Activated CD4-positive, alpha-beta T cell treated with anti-CD3 and anti-CD28 coated beads, Interleukin-2, amount 10 ng/mL, durations not matched to agents 7 days and 5 days (primary cell): ENCODE measurements at regions not wholly inside any gene's neighbourhood (a gene's known extent, or its start where the extent isn't known, plus 50 kb on each side); places are given as distances from the start of the nearest gene placed in this dataset.

Experiments used
- CTCF ChIA-PET: fragments of 350-600 bp; sonication (Branson Sonifier 250); formaldehyde crosslinking; loops from one replicate; lab custom pipeline; 2021; ENCODE audit warnings: antibody characterized with exemption; lab: Charles Lee
- POLR2A ChIA-PET: fragments of 350-600 bp; sonication (Branson Sonifier 250); formaldehyde crosslinking; loops from one replicate; lab custom pipeline; 2021; ENCODE audit warnings: antibody characterized with exemption; lab: Charles Lee
- DNase-seq: peaks from one replicate; pipeline ENCODE4 v3.0.0-alpha.2; 2020
- H3K27ac Mint-ChIP-seq: one replicate; pipeline ENCODE4 v1.8.0; 2021; ENCODE audit warnings: mild to moderate bottlenecking, moderate library complexity, mixed read lengths
- H3K27me3 Mint-ChIP-seq: one replicate; pipeline ENCODE4 v1.8.0; 2021; ENCODE audit warnings: mixed read lengths
- H3K36me3 Mint-ChIP-seq: one replicate; pipeline ENCODE4 v1.8.0; 2021; ENCODE audit warnings: low read depth, mixed read lengths
- H3K4me1 Mint-ChIP-seq: one replicate; pipeline ENCODE4 v1.8.0; 2021; ENCODE audit warnings: mixed read lengths
- H3K4me3 Mint-ChIP-seq: one replicate; pipeline ENCODE4 v1.8.0; 2021; ENCODE audit warnings: mild to moderate bottlenecking, moderate library complexity, mixed read lengths
- H3K9me3 Mint-ChIP-seq: one replicate; pipeline ENCODE4 v1.8.0; 2021; ENCODE audit warnings: mixed read lengths

- Mint-ChIP-seq H3K27ac (no peak overlapping the region), H3K36me3 (no peaks in the 10 kb centered on the region), H3K9me3 (peaks cover 2% of the 10 kb centered on the region), H3K4me3 (no peak overlapping the region), H3K4me1 (no peaks in the 10 kb centered on the region), H3K27me3 (no peaks in the 10 kb centered on the region)
- no peak for DNase-seq
- CTCF ChIA-PET = no interaction called here
- POLR2A ChIA-PET = no interaction called here
Observed at GRCh38 chr9:11141357-11141756, 528.6 kb upstream of the PTPRD start.

GRCh38 chr9:11142965-11143738, 530.4 kb upstream of the PTPRD start:
- POLR2A ChIA-PET = no interaction called here
- no peak for DNase-seq
- no peak overlapping the region for H3K27ac Mint-ChIP-seq
- no peaks in the 10 kb centered on the region for H3K4me1 Mint-ChIP-seq
- no peaks in the 10 kb centered on the region for H3K27me3 Mint-ChIP-seq
- CTCF ChIA-PET = no interaction called here
- no peaks in the 10 kb centered on the region for H3K36me3 Mint-ChIP-seq
- H3K9me3 Mint-ChIP-seq = peaks cover 2% of the 10 kb centered on the region
- no peak overlapping the region for H3K4me3 Mint-ChIP-seq

DNA sequence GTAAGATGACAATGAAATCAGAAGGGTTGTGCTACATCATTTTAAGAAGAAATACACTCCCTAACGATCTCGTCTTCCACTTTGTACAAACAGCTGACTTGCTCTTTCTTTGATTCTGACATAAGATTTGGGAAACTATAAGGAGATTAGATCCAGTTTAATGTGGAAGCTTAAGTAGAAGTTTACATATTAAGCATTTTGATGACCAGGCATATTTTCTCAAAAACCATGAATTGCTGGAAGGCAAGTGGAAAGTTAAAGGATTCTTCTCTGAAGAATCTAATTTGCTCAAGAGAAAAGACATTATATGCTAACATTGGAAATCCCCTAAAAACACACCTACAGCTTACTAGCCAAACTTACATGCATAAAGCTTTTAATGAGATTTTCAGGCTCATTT, 531.9 kb upstream of the PTPRD start:
- CTCF ChIA-PET = no interaction called here
- DNase-seq = no peak
- Mint-ChIP-seq H3K36me3 (no peaks in the 10 kb centered on the region), H3K27me3 (no peaks in the 10 kb centered on the region), H3K27ac (no peak overlapping the region), H3K9me3 (peaks cover 2% of the 10 kb centered on the region), H3K4me1 (no peaks in the 10 kb centered on the region), H3K4me3 (no peak overlapping the region)
- POLR2A ChIA-PET = interaction anchor here (0.7 kb wide), 1 partner anchor 171 kb away, joined by 3 read pairs; no protein-coding TSS in a partner anchor

- peaks cover 2% of the 10 kb centered on the region for H3K9me3 Mint-ChIP-seq
- no peak overlapping the region for H3K4me3 Mint-ChIP-seq
- H3K36me3 Mint-ChIP-seq = no peaks in the 10 kb centered on the region
- H3K27ac Mint-ChIP-seq = no peak overlapping the region
- ChIA-PET CTCF (no interaction called here), POLR2A (interaction anchor here (0.6 kb wide), 1 partner anchor 41 kb away, joined by 5 read pairs; no protein-coding TSS in a partner anchor)
- DNase-seq = no peak
- H3K4me1 Mint-ChIP-seq = no peaks in the 10 kb centered on the region
- no peaks in the 10 kb centered on the region for H3K27me3 Mint-ChIP-seq
Observed at GRCh38 chr9:11148189-11148588, 535.4 kb upstream of the PTPRD start.

- CTCF ChIA-PET = no interaction called here
- Mint-ChIP-seq H3K36me3 (no peaks in the 10 kb centered on the region), H3K4me3 (no peak overlapping the region), H3K9me3 (peaks cover 2% of the 10 kb centered on the region), H3K27me3 (no peaks in the 10 kb centered on the region), H3K4me1 (no peaks in the 10 kb centered on the region), H3K27ac (no peak overlapping the region)
- no peak for DNase-seq
- POLR2A ChIA-PET = no interaction called here
Observed at GRCh38 chr9:11149065-11149464, 536.3 kb upstream of the PTPRD start.

DNA sequence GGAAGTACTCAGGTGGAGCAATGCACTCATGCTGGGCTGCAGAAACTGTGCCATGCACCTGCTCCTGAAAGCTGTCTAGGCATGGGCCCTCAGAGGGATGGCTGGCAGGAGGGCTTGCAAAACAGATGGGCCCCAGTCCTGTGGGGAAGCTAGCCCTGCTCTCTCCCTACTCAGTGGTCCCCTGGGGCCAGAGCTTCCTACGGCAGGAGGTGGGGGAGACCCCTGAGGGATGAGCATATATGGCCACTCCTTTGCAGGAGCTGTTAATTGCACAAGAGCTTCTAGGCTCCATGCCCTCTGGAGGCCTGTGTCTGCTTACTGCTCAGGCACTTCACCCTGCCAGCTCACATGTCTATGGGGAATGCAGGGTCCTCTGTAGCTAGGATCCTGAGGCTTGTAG, 545.3 kb upstream of the PTPRD start:
- no peak overlapping the region for H3K27ac Mint-ChIP-seq
- peaks cover 21% of the 10 kb centered on the region for H3K9me3 Mint-ChIP-seq
- ChIA-PET POLR2A (interaction anchor here (0.6 kb wide), 1 partner anchor 816 kb away, joined by 3 read pairs; no protein-coding TSS in a partner anchor), CTCF (no interaction called here)
- H3K4me3 Mint-ChIP-seq = no peak overlapping the region
- no peaks in the 10 kb centered on the region for H3K4me1 Mint-ChIP-seq
- no peak for DNase-seq
- no peaks in the 10 kb centered on the region for H3K27me3 Mint-ChIP-seq
- H3K36me3 Mint-ChIP-seq = no peaks in the 10 kb centered on the region

GRCh38 chr9:11158676-11159075, 545.9 kb upstream of the PTPRD start:
- no peaks in the 10 kb centered on the region for H3K36me3 Mint-ChIP-seq
- no peaks in the 10 kb centered on the region for H3K27me3 Mint-ChIP-seq
- no peak overlapping the region for H3K27ac Mint-ChIP-seq
- H3K9me3 Mint-ChIP-seq = peaks cover 21% of the 10 kb centered on the region
- POLR2A ChIA-PET = no interaction called here
- H3K4me3 Mint-ChIP-seq = no peak overlapping the region
- CTCF ChIA-PET = no interaction called here
- DNase-seq = no peak
- no peaks in the 10 kb centered on the region for H3K4me1 Mint-ChIP-seq

- CTCF ChIA-PET = no interaction called here
Observed at GRCh38 chr9:11159318-11159862, 546.6 kb upstream of the PTPRD start.

DNA sequence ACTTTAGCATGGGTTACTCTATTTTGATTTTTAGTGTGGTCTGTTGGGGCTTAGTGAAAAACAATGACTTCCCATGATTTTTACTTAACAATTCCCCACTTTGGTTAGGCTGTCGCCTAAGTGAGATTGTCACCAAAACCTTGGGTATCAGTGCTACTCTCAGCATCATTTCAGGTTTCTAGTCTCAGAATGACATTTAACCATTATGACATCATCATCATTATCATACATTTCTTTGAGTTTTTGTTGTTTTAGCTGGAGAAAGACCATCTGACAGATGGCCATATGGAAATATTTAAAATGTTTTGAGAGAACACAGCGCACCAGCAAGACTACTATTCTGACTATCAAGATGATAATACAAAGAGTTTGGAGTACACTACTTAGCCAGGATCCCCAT, 551.0 kb upstream of the PTPRD start:
- Mint-ChIP-seq H3K4me1 (no peaks in the 10 kb centered on the region), H3K36me3 (no peaks in the 10 kb centered on the region), H3K4me3 (no peak overlapping the region), H3K9me3 (peaks cover 6% of the 10 kb centered on the region), H3K27me3 (no peaks in the 10 kb centered on the region), H3K27ac (no peak overlapping the region)
- CTCF ChIA-PET = no interaction called here
- POLR2A ChIA-PET = no interaction called here
- DNase-seq = no peak

More at GRCh38 chr9:11159318-11159862, 546.6 kb upstream of the PTPRD start:
- H3K36me3 Mint-ChIP-seq = no peaks in the 10 kb centered on the region
- no peak overlapping the region for H3K4me3 Mint-ChIP-seq
- H3K27me3 Mint-ChIP-seq = no peaks in the 10 kb centered on the region
- POLR2A ChIA-PET = no interaction called here
- H3K4me1 Mint-ChIP-seq = no peaks in the 10 kb centered on the region
- H3K27ac Mint-ChIP-seq = no peak overlapping the region
- no peak for DNase-seq
- peaks cover 19% of the 10 kb centered on the region for H3K9me3 Mint-ChIP-seq

- H3K27me3 Mint-ChIP-seq = no peaks in the 10 kb centered on the region
- CTCF ChIA-PET = no interaction called here
- H3K9me3 Mint-ChIP-seq = peaks cover 12% of the 10 kb centered on the region
- no peak for DNase-seq
- H3K4me3 Mint-ChIP-seq = no peak overlapping the region
- H3K27ac Mint-ChIP-seq = no peak overlapping the region
- POLR2A ChIA-PET = no interaction called here
- no peaks in the 10 kb centered on the region for H3K36me3 Mint-ChIP-seq
- no peaks in the 10 kb centered on the region for H3K4me1 Mint-ChIP-seq
Observed at GRCh38 chr9:11182001-11182400, 569.2 kb upstream of the PTPRD start.

DNA sequence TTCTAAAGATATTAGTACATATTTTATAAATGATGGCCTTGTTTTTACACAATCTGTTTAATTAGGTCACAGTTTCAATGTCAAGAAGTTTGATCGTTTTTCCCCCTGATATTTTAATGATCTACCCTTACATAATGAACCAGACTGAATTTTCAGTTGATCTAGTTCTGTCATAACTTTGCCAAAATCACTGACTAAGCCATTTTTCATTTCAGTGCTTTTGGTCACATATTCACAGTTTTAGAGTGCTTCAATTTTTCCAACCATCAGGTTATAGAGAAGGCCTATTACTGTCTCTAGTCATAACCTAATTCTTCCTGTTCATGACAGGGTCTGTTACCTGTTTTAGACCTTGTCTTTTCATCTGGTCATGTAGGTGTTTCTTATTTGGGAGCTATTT, 577.9 kb upstream of the PTPRD start:
- POLR2A ChIA-PET = no interaction called here
- no peaks in the 10 kb centered on the region for H3K27me3 Mint-ChIP-seq
- CTCF ChIA-PET = no interaction called here
- H3K4me1 Mint-ChIP-seq = no peaks in the 10 kb centered on the region
- H3K27ac Mint-ChIP-seq = no peak overlapping the region
- DNase-seq = no peak
- no peaks in the 10 kb centered on the region for H3K36me3 Mint-ChIP-seq
- H3K9me3 Mint-ChIP-seq = peaks cover 17% of the 10 kb centered on the region
- no peak overlapping the region for H3K4me3 Mint-ChIP-seq

- H3K4me1 Mint-ChIP-seq = no peaks in the 10 kb centered on the region
- no peaks in the 10 kb centered on the region for H3K36me3 Mint-ChIP-seq
- ChIA-PET CTCF (no interaction called here), POLR2A (no interaction called here)
- no peaks in the 10 kb centered on the region for H3K27me3 Mint-ChIP-seq
- peaks cover 14% of the 10 kb centered on the region for H3K9me3 Mint-ChIP-seq
- DNase-seq = no peak
- H3K27ac Mint-ChIP-seq = no peak overlapping the region
- no peak overlapping the region for H3K4me3 Mint-ChIP-seq
Observed at GRCh38 chr9:11192993-11193392, 580.2 kb upstream of the PTPRD start.

DNA sequence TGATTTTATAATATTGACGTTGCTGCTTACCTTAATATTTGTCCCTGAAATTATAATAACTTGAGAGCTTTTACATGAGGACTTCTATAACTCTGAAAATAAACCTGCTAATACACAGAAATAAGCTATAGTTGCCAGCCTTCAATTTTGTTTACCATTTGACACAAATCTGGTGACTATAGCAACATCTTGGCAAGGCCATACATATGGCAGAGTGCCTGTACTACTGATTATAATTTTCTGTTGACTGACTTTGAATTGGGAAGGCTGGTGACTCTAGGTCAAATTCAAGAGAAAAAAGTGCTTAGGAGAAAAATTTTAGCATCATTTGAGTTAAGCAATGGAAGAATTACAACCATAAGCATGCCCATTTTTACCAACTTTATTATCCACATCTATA, 581.4 kb upstream of the PTPRD start:
- Mint-ChIP-seq H3K4me3 (no peak overlapping the region), H3K36me3 (no peaks in the 10 kb centered on the region), H3K4me1 (no peaks in the 10 kb centered on the region), H3K27me3 (no peaks in the 10 kb centered on the region), H3K27ac (no peak overlapping the region), H3K9me3 (peaks cover 6% of the 10 kb centered on the region)
- ChIA-PET CTCF (no interaction called here), POLR2A (no interaction called here)
- DNase-seq = no peak
